ENCODE measurements at regions not wholly inside any gene's neighbourhood (a gene's known extent, or its start where the extent isn't known, plus 50 kb on each side); places are given as distances from the start of the nearest gene placed in this dataset.
A peak's percentile ranks its signal among the peaks of the same experiment; 100 is the strongest.

DNA sequence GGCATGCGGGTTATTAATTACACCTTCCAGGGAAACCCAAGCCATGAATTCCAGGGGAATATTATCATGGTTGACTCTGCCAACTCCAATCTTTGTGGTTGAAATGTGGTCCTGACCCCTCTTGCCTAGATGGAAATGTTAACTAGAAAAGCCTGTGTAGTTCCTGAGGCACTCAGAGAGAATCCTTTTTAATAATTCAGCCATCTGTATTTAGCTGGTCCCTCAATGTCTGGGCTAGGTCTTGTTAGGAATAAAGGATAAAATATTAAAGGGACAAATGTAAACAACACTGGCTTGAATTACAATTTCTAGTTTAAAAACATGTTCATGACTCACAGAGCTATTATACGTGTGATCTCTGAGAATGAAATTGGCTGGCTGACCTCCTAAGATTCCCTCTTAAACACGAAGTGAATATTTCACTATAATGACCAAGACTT lies 435.2 kb upstream of the SUCLG2 start:
- no peak for DNase-seq
- Mint-ChIP-seq H3K4me1 (peaks cover 59% of the 10 kb centered on the region), H3K9me3 (no peaks in the 10 kb centered on the region), H3K27me3 (no peaks in the 10 kb centered on the region), H3K27ac (peak overlapping the region in 1 of 2 donors; percentile 67), H3K4me3 (peak overlapping the region in 1 of 2 donors; percentile 52)
- ATAC-seq: no peak

GRCh38 chr3:68088636-68089035 lies 434.2 kb upstream of the SUCLG2 start:
- H3K4me1 Mint-ChIP-seq: peaks cover 60% of the 10 kb centered on the region
- no peaks in the 10 kb centered on the region for H3K9me3 Mint-ChIP-seq
- no peak for ATAC-seq
- no peak for DNase-seq
- peak overlapping the region; percentile 21 to 49 for H3K4me3 Mint-ChIP-seq
- no peaks in the 10 kb centered on the region for H3K27me3 Mint-ChIP-seq
- H3K27ac Mint-ChIP-seq: peak overlapping the region in 1 of 2 donors; percentile 6

GRCh38 chr3:68088216-68088615 lies 433.8 kb upstream of the SUCLG2 start:
- Mint-ChIP-seq H3K27me3 (no peaks in the 10 kb centered on the region), H3K4me1 (peaks cover 60% of the 10 kb centered on the region), H3K27ac (peak overlapping the region in 1 of 2 donors; percentile 6), H3K4me3 (peak overlapping the region; percentile 21 to 49), H3K9me3 (no peaks in the 10 kb centered on the region)
- ATAC-seq (peak; percentile 92), DNase-seq (peak; percentile 33 to 64)

GRCh38 chr3:68072062-68072461 lies 417.6 kb upstream of the SUCLG2 start:
- Mint-ChIP-seq H3K4me1 (no peaks in the 10 kb centered on the region), H3K9me3 (peaks cover 18 to 23% of the 10 kb centered on the region in 2 donors), H3K27me3 (no peaks in the 10 kb centered on the region), H3K4me3 (no peak overlapping the region), H3K27ac (no peak overlapping the region)
- ATAC-seq: no peak
- DNase-seq: no peak

- peaks cover 18% of the 10 kb centered on the region in 2 donors for H3K9me3 Mint-ChIP-seq
- H3K4me3 Mint-ChIP-seq: no peak overlapping the region
- DNase-seq: no peak
- H3K27ac Mint-ChIP-seq: no peak overlapping the region
- no peaks in the 10 kb centered on the region for H3K27me3 Mint-ChIP-seq
- no peaks in the 10 kb centered on the region for H3K4me1 Mint-ChIP-seq
- ATAC-seq: no peak
Measured at GRCh38 chr3:68070186-68070585, 415.8 kb upstream of the SUCLG2 start.

GRCh38 chr3:68067314-68067713 lies 412.9 kb upstream of the SUCLG2 start:
- Mint-ChIP-seq H3K4me3 (no peak overlapping the region), H3K9me3 (peaks cover 12 to 16% of the 10 kb centered on the region in 2 donors), H3K27me3 (no peaks in the 10 kb centered on the region), H3K27ac (no peak overlapping the region), H3K4me1 (no peaks in the 10 kb centered on the region)
- no peak for DNase-seq
- no peak for ATAC-seq

DNA sequence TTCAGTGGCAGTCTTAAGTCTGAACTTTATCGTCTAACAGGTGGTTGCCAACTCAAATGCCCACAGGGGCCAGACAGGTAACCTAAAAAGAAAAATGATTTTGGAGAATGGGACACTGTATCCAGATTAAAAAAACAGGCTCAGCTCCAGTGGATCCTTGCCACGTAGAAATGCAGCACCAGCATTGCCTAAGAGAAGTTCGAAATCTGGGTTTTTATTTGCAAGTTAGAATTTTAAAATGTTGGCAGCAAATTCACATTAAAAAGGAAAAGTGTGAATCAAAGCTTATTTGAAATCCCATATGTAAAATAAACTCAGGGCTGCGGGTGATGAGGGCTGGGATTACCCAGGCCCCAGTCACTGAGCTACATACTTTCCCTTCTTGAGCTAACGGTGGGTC lies 408.5 kb upstream of the SUCLG2 start:
- no peak for DNase-seq
- ATAC-seq: no peak
- Mint-ChIP-seq H3K9me3 (no peaks in the 10 kb centered on the region), H3K4me3 (no peak overlapping the region), H3K27me3 (no peaks in the 10 kb centered on the region), H3K4me1 (peaks cover 33% of the 10 kb centered on the region), H3K27ac (no peak overlapping the region)

DNA sequence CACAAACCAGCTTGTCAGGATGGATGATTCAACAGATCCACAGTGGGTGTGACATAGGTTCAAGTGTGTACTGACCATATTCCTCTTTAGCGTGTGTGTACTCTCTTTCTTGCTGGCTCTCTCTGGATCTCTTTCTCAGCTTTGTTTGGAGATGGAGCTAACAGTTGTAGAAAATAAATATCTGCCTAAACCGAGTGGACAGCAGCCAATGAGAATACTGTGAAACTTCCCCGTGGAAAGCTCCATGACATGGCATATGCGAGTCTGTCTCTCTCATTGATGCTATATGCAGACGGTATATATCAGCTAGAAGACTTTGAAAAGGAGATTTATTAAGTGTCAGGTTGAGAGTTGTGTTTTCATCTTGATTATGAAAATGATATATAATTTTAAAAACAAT lies 406.5 kb upstream of the SUCLG2 start:
- no peak for DNase-seq
- Mint-ChIP-seq H3K4me3 (no peak overlapping the region), H3K27me3 (no peaks in the 10 kb centered on the region), H3K4me1 (peaks cover 51% of the 10 kb centered on the region), H3K27ac (no peak overlapping the region), H3K9me3 (no peaks in the 10 kb centered on the region)
- no peak for ATAC-seq

DNA sequence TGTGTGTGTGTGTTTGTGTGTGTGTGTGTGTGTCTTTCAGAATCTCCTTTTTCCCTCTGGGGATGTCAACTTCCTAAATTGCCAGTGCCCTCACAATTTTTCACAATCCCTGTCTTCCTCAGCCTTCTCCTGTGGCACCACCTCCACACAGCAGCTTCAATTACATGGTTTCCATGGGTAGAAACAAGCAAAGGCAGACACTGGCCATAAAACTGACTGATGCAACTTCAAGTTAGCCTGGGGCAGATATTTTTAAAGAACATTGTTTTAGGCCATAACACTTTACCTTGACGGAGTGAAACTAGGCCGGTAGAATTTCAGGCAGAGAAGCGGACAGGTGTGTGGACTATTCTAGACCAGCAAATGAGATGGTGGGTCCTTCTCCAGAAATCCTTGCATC lies 405.8 kb upstream of the SUCLG2 start:
- DNase-seq: no peak
- no peaks in the 10 kb centered on the region for H3K27me3 Mint-ChIP-seq
- peaks cover 51% of the 10 kb centered on the region for H3K4me1 Mint-ChIP-seq
- peak overlapping the region in 1 of 2 donors; percentile 80 for H3K27ac Mint-ChIP-seq
- no peak for ATAC-seq
- no peaks in the 10 kb centered on the region for H3K9me3 Mint-ChIP-seq
- no peak overlapping the region for H3K4me3 Mint-ChIP-seq

- Mint-ChIP-seq H3K9me3 (no peaks in the 10 kb centered on the region), H3K4me3 (no peak overlapping the region), H3K27ac (peak overlapping the region in 1 of 2 donors; percentile 78), H3K4me1 (peaks cover 51% of the 10 kb centered on the region), H3K27me3 (no peaks in the 10 kb centered on the region)
- DNase-seq: no peak
- no peak for ATAC-seq
Measured at GRCh38 chr3:68059628-68060152, 405.3 kb upstream of the SUCLG2 start.

GRCh38 chr3:68057637-68058320 lies 403.4 kb upstream of the SUCLG2 start:
- ATAC-seq (peak; percentile 99), DNase-seq (peak; percentile 49 to 69)
- Mint-ChIP-seq H3K27me3 (no peaks in the 10 kb centered on the region), H3K27ac (peak overlapping the region in 1 of 2 donors; percentile 40), H3K9me3 (no peaks in the 10 kb centered on the region), H3K4me1 (peaks cover 51% of the 10 kb centered on the region), H3K4me3 (peak overlapping the region; percentile 3 to 33)

- Mint-ChIP-seq H3K9me3 (peaks cover 0 to 6% of the 10 kb centered on the region in 2 donors), H3K27ac (no peak overlapping the region), H3K27me3 (no peaks in the 10 kb centered on the region), H3K4me3 (no peak overlapping the region), H3K4me1 (peaks cover 50% of the 10 kb centered on the region)
- DNase-seq: no peak
- ATAC-seq: no peak
Measured at GRCh38 chr3:68056556-68056955, 402.1 kb upstream of the SUCLG2 start.

DNA sequence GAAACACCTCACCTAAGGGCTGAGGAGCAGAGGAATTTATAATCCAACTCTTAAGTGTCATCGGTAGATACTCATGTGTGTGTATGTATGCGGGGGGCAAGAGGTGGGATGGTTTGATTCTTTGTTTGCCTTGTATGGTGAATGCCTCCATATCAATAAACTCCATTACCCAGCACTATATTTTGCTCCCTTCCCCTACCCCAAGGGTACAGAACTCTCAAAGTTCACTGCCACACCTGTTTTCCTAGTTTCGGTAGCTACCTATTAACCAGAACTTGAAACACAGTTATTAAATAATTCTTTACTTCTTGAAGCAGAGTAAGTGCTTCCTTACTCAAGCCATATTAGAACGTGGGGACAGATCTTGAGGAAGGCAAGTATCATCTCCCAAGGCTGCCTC lies 400.8 kb upstream of the SUCLG2 start:
- no peak overlapping the region for H3K27ac Mint-ChIP-seq
- H3K4me1 Mint-ChIP-seq: peaks cover 37% of the 10 kb centered on the region
- H3K27me3 Mint-ChIP-seq: no peaks in the 10 kb centered on the region
- DNase-seq (no peak), ATAC-seq (no peak)
- no peak overlapping the region for H3K4me3 Mint-ChIP-seq
- peaks cover 0 to 6% of the 10 kb centered on the region in 2 donors for H3K9me3 Mint-ChIP-seq

GRCh38 chr3:68049776-68050175 lies 395.4 kb upstream of the SUCLG2 start:
- Mint-ChIP-seq H3K4me1 (no peaks in the 10 kb centered on the region), H3K27me3 (no peaks in the 10 kb centered on the region), H3K9me3 (peaks cover 6 to 9% of the 10 kb centered on the region in 2 donors), H3K4me3 (no peak overlapping the region), H3K27ac (no peak overlapping the region)
- ATAC-seq (no peak), DNase-seq (no peak)

- ATAC-seq (no peak), DNase-seq (no peak)
- Mint-ChIP-seq H3K9me3 (peaks cover 0 to 10% of the 10 kb centered on the region in 2 donors), H3K27me3 (no peaks in the 10 kb centered on the region), H3K4me3 (no peak overlapping the region), H3K4me1 (no peaks in the 10 kb centered on the region), H3K27ac (no peak overlapping the region)
Measured at GRCh38 chr3:68045976-68046375, 391.6 kb upstream of the SUCLG2 start.

DNA sequence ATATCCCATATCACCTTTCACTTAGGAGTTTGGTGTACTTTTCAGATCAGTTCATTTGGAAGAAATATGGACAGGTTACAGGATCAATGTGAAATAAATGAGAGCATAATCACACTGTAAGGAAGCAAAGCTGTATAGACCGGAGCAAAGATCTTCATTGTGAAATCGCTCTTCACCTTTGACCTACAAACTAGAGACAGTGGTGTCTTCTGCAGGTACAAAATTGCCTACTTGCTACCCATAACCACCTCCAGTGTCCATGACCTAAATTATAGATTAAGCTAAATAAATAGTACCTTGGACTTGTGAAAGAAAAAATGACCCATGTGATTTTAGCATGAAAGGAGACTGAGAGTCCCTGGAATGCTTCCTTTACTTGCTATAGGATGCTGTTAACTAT lies 379.5 kb upstream of the SUCLG2 start:
- DNase-seq: no peak
- ATAC-seq: no peak
- H3K27ac Mint-ChIP-seq: no peak overlapping the region
- H3K4me3 Mint-ChIP-seq: no peak overlapping the region
- no peaks in the 10 kb centered on the region for H3K9me3 Mint-ChIP-seq
- no peaks in the 10 kb centered on the region for H3K4me1 Mint-ChIP-seq
- no peaks in the 10 kb centered on the region for H3K27me3 Mint-ChIP-seq

GRCh38 chr3:68032209-68032608 lies 377.8 kb upstream of the SUCLG2 start:
- H3K27me3 Mint-ChIP-seq: no peaks in the 10 kb centered on the region
- ATAC-seq: no peak

More at GRCh38 chr3:68032209-68032608, 377.8 kb upstream of the SUCLG2 start:
- no peaks in the 10 kb centered on the region for H3K4me1 Mint-ChIP-seq
- no peak for DNase-seq
- no peak overlapping the region for H3K27ac Mint-ChIP-seq
- H3K4me3 Mint-ChIP-seq: no peak overlapping the region
- no peaks in the 10 kb centered on the region for H3K9me3 Mint-ChIP-seq
